Skeletal muscle tissue (tissue), 1 donor: ENCODE measurements at regions not wholly inside any gene's neighbourhood (a gene's known extent, or its start where the extent isn't known, plus 50 kb on each side); places are given as distances from the start of the nearest gene placed in this dataset. TPM values are rescaled to one million over a fixed set of nuclear protein-coding genes. Genes with fewer than 3 reads are reported as not detected.

Experiments
- small RNA-seq: library from RNA; depleted of rRNA; stranded (forward); fragments of <200 nt; gene quantifications from one replicate; pipeline ENCODE3, GENCODE V24; 2014

Small RNAs in the stretch of these regions (small RNA-seq; reads per million reads assigned to genes)
- gene RNA5SP438: not detected
